AG08396 (cell line): ENCODE measurements at regions not wholly inside any gene's neighbourhood (a gene's known extent, or its start where the extent isn't known, plus 50 kb on each side); places are given as distances from the start of the nearest gene placed in this dataset.
"Not testable (repeated sequence)": the region's sequence is repeated elsewhere in the genome, so short reads cannot be mapped to it uniquely, and the experiment has no call there.

Experiments used
- DNase-seq: peaks from one replicate; pipeline ENCODE4 v3.0.0; 2012; ENCODE audit warnings: low spot score, mixed read lengths

GRCh38 chr10:121380211-121380610 lies 218.0 kb downstream of the FGFR2 start:
- no peak for DNase-seq

GRCh38 chr10:121382029-121382520 lies 216.2 kb downstream of the FGFR2 start:
- DNase-seq, result not testable (repeated sequence)

- DNase-seq, result no peak
Observed at GRCh38 chr10:121385136-121385535, 213.1 kb downstream of the FGFR2 start.

- DNase-seq, result no peak
Observed at GRCh38 chr10:121392657-121393056, 205.6 kb downstream of the FGFR2 start.

GRCh38 chr10:121393522-121393921 lies 204.7 kb downstream of the FGFR2 start:
- DNase-seq, result no peak

- not testable (repeated sequence) for DNase-seq
Observed at GRCh38 chr10:121400507-121400906, 197.7 kb downstream of the FGFR2 start.

GRCh38 chr10:121403527-121403926 lies 194.7 kb downstream of the FGFR2 start:
- DNase-seq, result no peak

- DNase-seq, result no peak
Observed at GRCh38 chr10:121404611-121405010, 193.6 kb downstream of the FGFR2 start.

GRCh38 chr10:121405096-121405495 lies 193.1 kb downstream of the FGFR2 start:
- DNase-seq, result no peak

- no peak for DNase-seq
Observed at GRCh38 chr10:121405549-121405948, 192.7 kb downstream of the FGFR2 start.

GRCh38 chr10:121405953-121406352 lies 192.3 kb downstream of the FGFR2 start:
- DNase-seq, result no peak

- no peak for DNase-seq
Observed at GRCh38 chr10:121406823-121407545, 191.3 kb downstream of the FGFR2 start.

GRCh38 chr10:121409466-121410104 lies 188.7 kb downstream of the FGFR2 start:
- DNase-seq, result no peak

GRCh38 chr10:121411004-121411403 lies 187.2 kb downstream of the FGFR2 start:
- DNase-seq, result no peak

GRCh38 chr10:121413951-121414350 lies 184.3 kb downstream of the FGFR2 start:
- no peak for DNase-seq

GRCh38 chr10:121414366-121415062 lies 183.7 kb downstream of the FGFR2 start:
- no peak for DNase-seq

GRCh38 chr10:121415063-121415399 lies 183.2 kb downstream of the FGFR2 start:
- DNase-seq, result no peak

- no peak for DNase-seq
Observed at GRCh38 chr10:121416071-121416470, 182.2 kb downstream of the FGFR2 start.

- no peak for DNase-seq
Observed at GRCh38 chr10:121417298-121417697, 180.9 kb downstream of the FGFR2 start.

- no peak for DNase-seq
Observed at GRCh38 chr10:121418126-121418777, 180.0 kb downstream of the FGFR2 start.

GRCh38 chr10:121420006-121420405 lies 178.2 kb downstream of the FGFR2 start:
- no peak for DNase-seq

GRCh38 chr10:121422096-121422495 lies 176.1 kb downstream of the FGFR2 start:
- DNase-seq, result no peak

- DNase-seq, result no peak
Observed at GRCh38 chr10:121425623-121426022, 172.6 kb downstream of the FGFR2 start.
